ENCODE measurements at regions not wholly inside any gene's neighbourhood (a gene's known extent, or its start where the extent isn't known, plus 50 kb on each side); places are given as distances from the start of the nearest gene placed in this dataset.

- DNase-seq (no peak), ATAC-seq (no peak)
- Histone ChIP-seq H3K4me3 (no peak overlapping the region), H3K9me3 (no peaks in the 10 kb centered on the region), H3K27me3 (no peaks in the 10 kb centered on the region), H3K4me1 (no peaks in the 10 kb centered on the region), H3K27ac (no peak overlapping the region), H3K36me3 (no peaks in the 10 kb centered on the region)
- TF ChIP-seq CTCF (IDR thresholded peaks at IDR 0.05 in 4 of 5, conservative IDR thresholded peaks at IDR 0.05 in 1 of 5) (no peak), POLR2A (IDR thresholded peaks at IDR 0.05) (no peak)
- in situ Hi-C loops (cut with MboI; ENCODE audit: low sequenced_read_pairs in 4 of 4) (no loop called here), intact Hi-C loops (cut with DNase I; ENCODE audit: low total_unique reads) (no loop called here)
Measured at GRCh38 chr3:28950614-28951013, 330.3 kb upstream of the RBMS3 start.

GRCh38 chr3:28951772-28952556 lies 328.9 kb upstream of the RBMS3 start:
- Histone ChIP-seq H3K27me3 (no peaks in the 10 kb centered on the region), H3K36me3 (no peaks in the 10 kb centered on the region), H3K4me3 (no peak overlapping the region), H3K4me1 (no peaks in the 10 kb centered on the region), H3K9me3 (no peaks in the 10 kb centered on the region), H3K27ac (no peak overlapping the region)
- no peak for DNase-seq
- intact Hi-C loops (cut with DNase I; ENCODE audit: low total_unique reads), result no loop called here
- TF ChIP-seq POLR2A (IDR thresholded peaks at IDR 0.05), result no peak
- TF ChIP-seq CTCF (IDR thresholded peaks at IDR 0.05 in 4 of 5, conservative IDR thresholded peaks at IDR 0.05 in 1 of 5), result no peak
- in situ Hi-C loops (cut with MboI; ENCODE audit: low sequenced_read_pairs in 4 of 4), result no loop called here
- ATAC-seq, result no peak

- intact Hi-C loops (cut with DNase I; ENCODE audit: low total_unique reads), result no loop called here
- TF ChIP-seq CTCF (IDR thresholded peaks at IDR 0.05 in 4 of 5, conservative IDR thresholded peaks at IDR 0.05 in 1 of 5) (no peak), POLR2A (IDR thresholded peaks at IDR 0.05) (no peak)
- Histone ChIP-seq H3K4me3 (no peak overlapping the region), H3K27me3 (no peaks in the 10 kb centered on the region), H3K4me1 (no peaks in the 10 kb centered on the region), H3K36me3 (no peaks in the 10 kb centered on the region), H3K9me3 (no peaks in the 10 kb centered on the region), H3K27ac (no peak overlapping the region)
- in situ Hi-C loops (cut with MboI; ENCODE audit: low sequenced_read_pairs in 4 of 4), result no loop called here
- DNase-seq (no peak), ATAC-seq (no peak)
Measured at GRCh38 chr3:28958656-28959055, 322.2 kb upstream of the RBMS3 start.

GRCh38 chr3:28971156-28971555 lies 309.7 kb upstream of the RBMS3 start:
- H3K27ac ChIP-seq, result no peak overlapping the region
- no peak overlapping the region for H3K4me3 ChIP-seq
- DNase-seq (no peak), ATAC-seq (no peak)
- H3K27me3 ChIP-seq, result no peaks in the 10 kb centered on the region
- no peak for TF ChIP-seq POLR2A (IDR thresholded peaks at IDR 0.05)
- TF ChIP-seq CTCF (IDR thresholded peaks at IDR 0.05 in 4 of 5, conservative IDR thresholded peaks at IDR 0.05 in 1 of 5), result no peak
- in situ Hi-C loops (cut with MboI; ENCODE audit: low sequenced_read_pairs in 4 of 4) (no loop called here), intact Hi-C loops (cut with DNase I; ENCODE audit: low total_unique reads) (no loop called here)
- peaks cover 0 to 11% (median 4%) of the 10 kb centered on the region in 3 donors for H3K9me3 ChIP-seq
- no peaks in the 10 kb centered on the region for H3K4me1 ChIP-seq
- no peaks in the 10 kb centered on the region for H3K36me3 ChIP-seq

GRCh38 chr3:28972921-28973320 lies 307.9 kb upstream of the RBMS3 start:
- H3K27ac ChIP-seq, result no peak overlapping the region
- H3K36me3 ChIP-seq, result no peaks in the 10 kb centered on the region
- in situ Hi-C loops (cut with MboI; ENCODE audit: low sequenced_read_pairs in 4 of 4) (no loop called here), intact Hi-C loops (cut with DNase I; ENCODE audit: low total_unique reads) (no loop called here)
- ATAC-seq (no peak), DNase-seq (no peak)
- TF ChIP-seq POLR2A (IDR thresholded peaks at IDR 0.05) (no peak), CTCF (IDR thresholded peaks at IDR 0.05 in 4 of 5, conservative IDR thresholded peaks at IDR 0.05 in 1 of 5) (no peak)
- H3K9me3 ChIP-seq, result peaks cover 0 to 11% (median 4%) of the 10 kb centered on the region in 3 donors
- no peak overlapping the region for H3K4me3 ChIP-seq
- no peaks in the 10 kb centered on the region for H3K27me3 ChIP-seq
- no peaks in the 10 kb centered on the region for H3K4me1 ChIP-seq

Measured in gastrocnemius medialis (tissue), 4 donors.